ENCODE measurements at regions not wholly inside any gene's neighbourhood (a gene's known extent, or its start where the extent isn't known, plus 50 kb on each side); places are given as distances from the start of the nearest gene placed in this dataset.

GRCh38 chr6:156016186-156016976, 560.7 kb upstream of the NOX3 start:
- intact Hi-C loops (cut with micrococcal nuclease), result no loop called here
- peaks cover 5% of the 10 kb centered on the region for H3K9me3 Mint-ChIP-seq
- no peaks in the 10 kb centered on the region for H3K36me3 Mint-ChIP-seq (ENCODE audit: low read depth)
- H3K27ac Mint-ChIP-seq, result no peak overlapping the region
- H3K4me3 Mint-ChIP-seq (ENCODE audit: low read depth), result no peak overlapping the region
- no peaks in the 10 kb centered on the region for H3K27me3 Mint-ChIP-seq (ENCODE audit: low read depth)
- H3K4me1 Mint-ChIP-seq (ENCODE audit: low read depth), result peaks cover 3% of the 10 kb centered on the region
- no peak for DNase-seq (ENCODE audit: low spot score)

- Mint-ChIP-seq H3K36me3 (ENCODE audit: low read depth) (no peaks in the 10 kb centered on the region), H3K4me3 (ENCODE audit: low read depth) (no peak overlapping the region), H3K4me1 (ENCODE audit: low read depth) (peaks cover 3% of the 10 kb centered on the region), H3K27me3 (ENCODE audit: low read depth) (no peaks in the 10 kb centered on the region), H3K27ac (no peak overlapping the region), H3K9me3 (peaks cover 5% of the 10 kb centered on the region)
- intact Hi-C loops (cut with micrococcal nuclease), result no loop called here
- no peak for DNase-seq (ENCODE audit: low spot score)
Observed at GRCh38 chr6:156013155-156013554, 557.5 kb upstream of the NOX3 start.

GRCh38 chr6:156009656-156010055, 554.0 kb upstream of the NOX3 start:
- DNase-seq (ENCODE audit: low spot score), result no peak
- intact Hi-C loops (cut with micrococcal nuclease), result no loop called here
- Mint-ChIP-seq H3K4me1 (ENCODE audit: low read depth) (peaks cover 3% of the 10 kb centered on the region), H3K27ac (no peak overlapping the region), H3K9me3 (no peaks in the 10 kb centered on the region), H3K4me3 (ENCODE audit: low read depth) (no peak overlapping the region), H3K36me3 (ENCODE audit: low read depth) (no peaks in the 10 kb centered on the region), H3K27me3 (ENCODE audit: low read depth) (no peaks in the 10 kb centered on the region)

GRCh38 chr6:156004796-156005195, 549.2 kb upstream of the NOX3 start:
- DNase-seq (ENCODE audit: low spot score), result no peak
- Mint-ChIP-seq H3K27me3 (ENCODE audit: low read depth) (no peaks in the 10 kb centered on the region), H3K27ac (no peak overlapping the region), H3K9me3 (no peaks in the 10 kb centered on the region), H3K36me3 (ENCODE audit: low read depth) (no peaks in the 10 kb centered on the region), H3K4me3 (ENCODE audit: low read depth) (no peak overlapping the region), H3K4me1 (ENCODE audit: low read depth) (no peaks in the 10 kb centered on the region)
- intact Hi-C loops (cut with micrococcal nuclease), result no loop called here

DNA sequence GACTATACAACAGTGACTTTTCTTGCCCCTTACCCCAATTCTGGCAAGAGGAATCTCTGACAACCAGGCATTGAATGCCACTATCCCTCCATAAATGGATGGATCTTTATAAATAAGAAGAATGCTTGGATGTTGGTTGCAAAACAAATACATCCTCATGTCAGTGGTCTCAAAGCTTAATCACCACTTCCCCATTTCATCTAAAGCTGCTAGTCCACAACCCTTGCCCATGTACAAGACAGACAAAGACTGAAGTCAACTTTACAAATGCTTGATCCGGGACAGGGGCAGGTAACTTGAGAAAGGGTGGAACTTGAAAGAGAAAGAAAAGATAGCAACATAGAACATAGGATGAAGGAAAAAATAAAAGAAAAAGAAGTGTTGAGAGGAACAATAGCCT, 540.5 kb upstream of the NOX3 start:
- intact Hi-C loops (cut with micrococcal nuclease), result no loop called here
- no peaks in the 10 kb centered on the region for H3K27me3 Mint-ChIP-seq (ENCODE audit: low read depth)
- no peaks in the 10 kb centered on the region for H3K36me3 Mint-ChIP-seq (ENCODE audit: low read depth)
- no peak overlapping the region for H3K4me3 Mint-ChIP-seq (ENCODE audit: low read depth)
- no peak for DNase-seq (ENCODE audit: low spot score)
- H3K9me3 Mint-ChIP-seq, result no peaks in the 10 kb centered on the region
- no peaks in the 10 kb centered on the region for H3K4me1 Mint-ChIP-seq (ENCODE audit: low read depth)
- H3K27ac Mint-ChIP-seq, result no peak overlapping the region

DNA sequence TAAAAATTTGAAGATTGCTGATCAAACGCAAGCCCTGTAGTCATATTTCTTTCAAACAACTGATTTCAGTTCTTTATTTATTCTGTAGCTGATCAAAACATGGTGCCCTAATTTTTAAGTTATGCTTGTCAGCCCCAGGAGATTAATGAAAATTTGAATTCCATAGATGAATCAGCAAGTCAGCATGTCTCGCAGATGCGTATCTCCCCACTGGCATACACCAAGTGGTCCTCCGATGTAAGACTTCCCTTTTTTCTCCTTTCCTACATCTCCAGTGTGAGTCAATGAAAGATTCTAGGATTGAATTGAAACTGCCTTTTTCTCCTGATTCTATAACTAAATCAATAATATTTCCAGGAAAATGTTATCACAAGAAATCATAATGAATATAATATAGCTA, 539.6 kb upstream of the NOX3 start:
- Mint-ChIP-seq H3K27me3 (ENCODE audit: low read depth) (no peaks in the 10 kb centered on the region), H3K9me3 (no peaks in the 10 kb centered on the region), H3K27ac (no peak overlapping the region), H3K36me3 (ENCODE audit: low read depth) (no peaks in the 10 kb centered on the region), H3K4me1 (ENCODE audit: low read depth) (no peaks in the 10 kb centered on the region), H3K4me3 (ENCODE audit: low read depth) (no peak overlapping the region)
- DNase-seq (ENCODE audit: low spot score), result no peak
- intact Hi-C loops (cut with micrococcal nuclease), result no loop called here

- no peak for DNase-seq (ENCODE audit: low spot score)
- intact Hi-C loops (cut with micrococcal nuclease), result no loop called here
- no peaks in the 10 kb centered on the region for H3K9me3 Mint-ChIP-seq
- H3K4me1 Mint-ChIP-seq (ENCODE audit: low read depth), result no peaks in the 10 kb centered on the region
- no peaks in the 10 kb centered on the region for H3K36me3 Mint-ChIP-seq (ENCODE audit: low read depth)
- no peak overlapping the region for H3K4me3 Mint-ChIP-seq (ENCODE audit: low read depth)
- no peaks in the 10 kb centered on the region for H3K27me3 Mint-ChIP-seq (ENCODE audit: low read depth)
- no peak overlapping the region for H3K27ac Mint-ChIP-seq
Observed at GRCh38 chr6:155994086-155994485, 538.4 kb upstream of the NOX3 start.

DNA sequence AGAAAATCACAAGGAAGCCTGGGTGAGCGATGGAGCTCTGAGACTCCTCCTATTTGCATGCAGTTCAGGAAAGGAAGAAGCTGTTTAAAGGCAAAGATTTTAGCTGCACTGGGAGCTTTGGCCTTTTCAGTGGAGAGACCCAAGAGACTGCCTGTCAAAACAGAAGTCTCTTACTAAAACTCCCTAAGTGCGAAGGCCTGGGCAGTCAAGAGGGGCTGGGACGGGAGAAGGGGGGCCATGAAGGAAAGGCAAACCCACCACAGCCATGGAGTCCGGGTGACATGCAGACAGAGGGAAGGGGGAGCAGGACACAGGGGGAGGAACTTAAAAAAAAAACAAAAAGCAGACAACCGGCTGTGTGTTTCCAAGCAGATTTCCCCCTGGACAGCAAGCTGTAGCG, 537.6 kb upstream of the NOX3 start:
- H3K9me3 Mint-ChIP-seq, result no peaks in the 10 kb centered on the region
- no peak for DNase-seq (ENCODE audit: low spot score)
- H3K36me3 Mint-ChIP-seq (ENCODE audit: low read depth), result no peaks in the 10 kb centered on the region
- no peak overlapping the region for H3K27ac Mint-ChIP-seq
- no peak overlapping the region for H3K4me3 Mint-ChIP-seq (ENCODE audit: low read depth)
- H3K4me1 Mint-ChIP-seq (ENCODE audit: low read depth), result no peaks in the 10 kb centered on the region
- intact Hi-C loops (cut with micrococcal nuclease), result no loop called here
- no peaks in the 10 kb centered on the region for H3K27me3 Mint-ChIP-seq (ENCODE audit: low read depth)

GRCh38 chr6:155985660-155986138, 530.1 kb upstream of the NOX3 start:
- no peak overlapping the region for H3K4me3 Mint-ChIP-seq (ENCODE audit: low read depth)
- intact Hi-C loops (cut with micrococcal nuclease), result no loop called here
- no peaks in the 10 kb centered on the region for H3K4me1 Mint-ChIP-seq (ENCODE audit: low read depth)
- H3K27me3 Mint-ChIP-seq (ENCODE audit: low read depth), result no peaks in the 10 kb centered on the region
- no peaks in the 10 kb centered on the region for H3K9me3 Mint-ChIP-seq
- DNase-seq (ENCODE audit: low spot score), result no peak
- H3K27ac Mint-ChIP-seq, result no peak overlapping the region
- H3K36me3 Mint-ChIP-seq (ENCODE audit: low read depth), result no peaks in the 10 kb centered on the region

GRCh38 chr6:155980768-155981079, 525.1 kb upstream of the NOX3 start:
- Mint-ChIP-seq H3K9me3 (no peaks in the 10 kb centered on the region), H3K4me1 (ENCODE audit: low read depth) (no peaks in the 10 kb centered on the region), H3K27me3 (ENCODE audit: low read depth) (no peaks in the 10 kb centered on the region), H3K27ac (no peak overlapping the region), H3K36me3 (ENCODE audit: low read depth) (no peaks in the 10 kb centered on the region), H3K4me3 (ENCODE audit: low read depth) (no peak overlapping the region)
- intact Hi-C loops (cut with micrococcal nuclease), result no loop called here
- no peak for DNase-seq (ENCODE audit: low spot score)

GRCh38 chr6:155980014-155980767, 524.6 kb upstream of the NOX3 start:
- Mint-ChIP-seq H3K27me3 (ENCODE audit: low read depth) (no peaks in the 10 kb centered on the region), H3K9me3 (no peaks in the 10 kb centered on the region), H3K27ac (no peak overlapping the region), H3K4me3 (ENCODE audit: low read depth) (no peak overlapping the region), H3K36me3 (ENCODE audit: low read depth) (no peaks in the 10 kb centered on the region), H3K4me1 (ENCODE audit: low read depth) (no peaks in the 10 kb centered on the region)
- no peak for DNase-seq (ENCODE audit: low spot score)
- intact Hi-C loops (cut with micrococcal nuclease), result no loop called here

- H3K4me1 Mint-ChIP-seq (ENCODE audit: low read depth), result peaks cover 3% of the 10 kb centered on the region
Observed at GRCh38 chr6:155975506-155975905, 519.9 kb upstream of the NOX3 start.

GRCh38 chr6:155974811-155975323, 519.2 kb upstream of the NOX3 start:
- no peak for DNase-seq (ENCODE audit: low spot score)
- Mint-ChIP-seq H3K36me3 (ENCODE audit: low read depth) (no peaks in the 10 kb centered on the region), H3K4me1 (ENCODE audit: low read depth) (peaks cover 3% of the 10 kb centered on the region), H3K27ac (no peak overlapping the region), H3K27me3 (ENCODE audit: low read depth) (no peaks in the 10 kb centered on the region), H3K9me3 (no peaks in the 10 kb centered on the region), H3K4me3 (ENCODE audit: low read depth) (no peak overlapping the region)
- intact Hi-C loops (cut with micrococcal nuclease), result no loop called here

More at GRCh38 chr6:155975506-155975905, 519.9 kb upstream of the NOX3 start:
- no peaks in the 10 kb centered on the region for H3K36me3 Mint-ChIP-seq (ENCODE audit: low read depth)
- no peak overlapping the region for H3K4me3 Mint-ChIP-seq (ENCODE audit: low read depth)
- H3K9me3 Mint-ChIP-seq, result no peaks in the 10 kb centered on the region
- no peak overlapping the region for H3K27ac Mint-ChIP-seq
- DNase-seq (ENCODE audit: low spot score), result no peak
- H3K27me3 Mint-ChIP-seq (ENCODE audit: low read depth), result no peaks in the 10 kb centered on the region
- intact Hi-C loops (cut with micrococcal nuclease), result no loop called here

All from activated T-helper 2 cell treated with anti-CD3 and anti-CD28 coated beads, Interferon-gamma antibody, Interleukin-2, Interleukin-4, amounts not matched to agents 10 μg/mL and 5 μg/mL and 100 μg/mL, durations not matched to agents 14 hours and 24 hours and 36 hours (primary cell).